ENCODE measurements at regions not wholly inside any gene's neighbourhood (a gene's known extent, or its start where the extent isn't known, plus 50 kb on each side); places are given as distances from the start of the nearest gene placed in this dataset.

DNA sequence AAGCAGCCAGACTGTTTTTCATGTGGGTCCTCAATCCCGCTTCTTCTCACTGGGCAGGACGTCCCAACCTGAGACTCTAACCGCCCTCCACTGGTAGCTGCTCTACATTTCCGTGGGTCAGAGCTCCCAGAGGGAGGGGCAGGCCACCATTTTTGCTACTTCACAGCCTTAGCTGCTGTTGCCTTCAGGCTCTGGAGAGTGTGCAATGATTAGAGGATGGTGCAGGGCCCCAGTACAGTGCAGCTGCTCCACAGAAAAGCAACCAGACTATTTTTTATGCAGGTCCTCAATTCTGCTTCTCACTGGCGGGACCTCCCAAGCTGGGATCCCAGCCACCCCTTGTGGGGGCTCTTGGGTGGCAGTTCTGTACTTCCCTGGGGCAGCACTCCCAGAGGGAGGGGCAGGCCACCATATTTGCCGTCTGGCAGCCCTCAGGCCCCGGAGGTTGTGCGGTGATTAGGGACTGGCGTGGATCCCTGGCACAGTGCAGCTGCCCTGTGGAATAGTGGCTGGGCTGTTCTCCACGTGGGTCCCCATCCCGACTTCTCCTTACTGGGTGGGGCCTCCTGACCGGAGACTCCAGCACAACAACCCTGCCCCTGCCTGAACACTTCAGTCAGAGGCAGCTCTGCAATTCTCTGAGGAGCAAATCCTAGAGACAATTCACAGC is 647.6 kb upstream of the PKN2 start:
- DNase-seq: no peak

GRCh38 chr1:88039240-88039639 is 644.8 kb upstream of the PKN2 start:
- DNase-seq: no peak

- no peak for DNase-seq
Measured at GRCh38 chr1:88043834-88044233, 640.2 kb upstream of the PKN2 start.

DNA sequence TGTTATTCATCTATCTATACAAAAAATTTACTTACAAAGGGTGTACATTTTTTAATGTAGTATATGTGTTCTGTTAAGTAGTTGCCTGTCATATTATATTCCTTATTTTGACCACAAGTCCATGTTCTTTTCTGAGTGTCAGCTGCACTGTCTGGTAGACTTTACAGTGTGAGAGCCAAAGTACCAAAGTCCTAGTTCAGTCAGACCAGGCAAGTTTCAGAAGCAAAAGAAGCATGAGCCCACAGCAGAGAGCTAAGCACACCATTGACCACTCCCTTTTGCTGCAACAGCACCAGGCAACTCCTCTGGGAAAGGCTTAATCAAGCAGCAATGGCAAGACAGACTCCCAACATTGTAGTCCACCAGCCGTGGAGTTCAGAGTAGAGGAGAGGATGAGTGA is 631.9 kb upstream of the PKN2 start:
- DNase-seq: no peak

DNA sequence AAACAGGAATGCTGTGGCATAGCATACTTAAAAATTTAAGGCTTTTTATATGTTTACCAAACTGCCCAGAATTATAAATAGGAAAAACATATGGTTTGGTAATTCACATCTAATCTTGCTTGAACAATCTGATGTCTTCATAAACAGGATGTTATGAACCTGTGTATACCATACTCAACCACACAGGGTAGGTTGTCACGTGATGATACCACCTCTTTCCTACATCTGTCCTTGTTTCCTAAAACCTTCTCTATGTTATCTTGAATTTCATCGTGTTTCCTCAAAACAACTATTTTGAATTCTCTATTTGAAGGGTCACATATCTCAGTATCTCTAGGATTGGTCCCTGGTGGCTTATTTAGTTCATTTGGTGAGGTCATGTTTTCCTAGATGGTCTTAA is 631.0 kb upstream of the PKN2 start:
- no peak for DNase-seq

GRCh38 chr1:88056881-88057280 is 627.2 kb upstream of the PKN2 start:
- no peak for DNase-seq

- DNase-seq: no peak
Measured at GRCh38 chr1:88058205-88058604, 625.9 kb upstream of the PKN2 start.

DNA sequence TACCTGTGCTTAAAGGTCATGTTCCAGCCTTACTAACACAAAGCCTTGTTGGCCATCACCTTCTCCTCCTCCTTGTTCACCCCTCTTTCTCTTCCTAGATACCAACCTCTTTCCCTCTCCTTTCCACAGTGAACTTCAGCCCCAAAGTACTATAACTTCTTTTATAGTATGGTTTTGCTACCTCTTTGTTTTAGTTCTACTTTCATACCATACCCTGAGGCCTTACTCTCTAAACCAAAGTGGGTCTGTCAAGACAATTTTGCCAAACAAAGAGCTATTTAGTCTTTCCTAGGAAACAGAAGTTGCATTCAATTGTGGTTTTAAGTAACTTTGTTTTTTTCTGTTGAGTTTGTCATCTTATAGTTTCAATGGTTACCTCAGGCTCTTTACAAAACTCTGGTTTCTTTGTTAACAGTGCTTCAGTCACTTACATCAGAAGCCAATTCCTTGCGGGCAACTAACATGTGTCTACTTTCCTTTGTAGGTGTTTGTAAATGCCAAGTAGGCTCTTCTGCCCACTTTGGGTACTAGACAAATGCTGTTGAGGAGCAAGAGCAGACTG is 623.9 kb upstream of the PKN2 start:
- no peak for DNase-seq

GRCh38 chr1:88060750-88061491 is 623.2 kb upstream of the PKN2 start:
- no peak for DNase-seq

GRCh38 chr1:88061492-88062177 is 622.4 kb upstream of the PKN2 start:
- peak; percentile 79 for DNase-seq

- DNase-seq: no peak
Measured at GRCh38 chr1:88062650-88063153, 621.4 kb upstream of the PKN2 start.

DNA sequence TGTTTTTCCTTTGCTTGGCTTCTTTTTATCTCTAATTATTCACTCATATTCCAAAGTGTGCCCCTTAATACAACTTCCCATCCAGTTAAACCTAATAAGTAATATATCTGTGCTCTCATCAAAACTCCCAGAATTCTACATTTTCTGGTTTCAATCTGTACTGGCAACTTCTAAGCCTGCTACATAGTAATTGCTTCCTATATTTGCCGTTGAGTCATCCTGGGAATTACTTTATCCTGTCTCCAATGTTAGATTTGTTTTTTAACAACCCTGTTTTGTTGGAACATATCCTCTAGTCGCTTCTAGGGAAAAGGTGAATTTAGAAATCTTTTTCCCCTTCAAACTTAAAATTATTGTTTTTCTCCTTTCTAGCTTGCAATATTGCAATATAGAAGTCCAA is 620.5 kb upstream of the PKN2 start:
- no peak for DNase-seq

GRCh38 chr1:88068407-88068960 is 615.6 kb upstream of the PKN2 start:
- no peak for DNase-seq

- no peak for DNase-seq
Measured at GRCh38 chr1:88070956-88071355, 613.1 kb upstream of the PKN2 start.

GRCh38 chr1:88074661-88075060 is 609.4 kb upstream of the PKN2 start:
- no peak for DNase-seq

GRCh38 chr1:88075813-88076212 is 608.3 kb upstream of the PKN2 start:
- no peak for DNase-seq

DNA sequence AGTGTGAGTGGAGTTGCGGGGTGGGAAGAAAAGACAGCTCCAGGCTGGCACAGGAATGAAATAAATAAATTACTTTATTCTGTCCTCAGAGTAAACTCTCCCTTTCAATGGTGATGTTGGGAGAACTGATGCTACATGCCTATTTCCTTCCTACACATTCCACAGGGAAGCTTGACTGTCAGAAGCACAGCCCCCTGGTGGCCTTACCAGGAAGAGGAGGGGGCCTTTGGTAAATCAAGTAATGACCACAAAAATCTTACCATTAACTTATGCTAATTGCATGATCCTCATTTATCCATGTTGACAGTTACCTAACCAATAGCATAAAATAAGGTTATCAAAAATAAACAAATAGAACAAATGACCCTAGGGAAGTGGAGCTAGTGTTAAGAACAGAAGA is 605.0 kb upstream of the PKN2 start:
- no peak for DNase-seq

DNA sequence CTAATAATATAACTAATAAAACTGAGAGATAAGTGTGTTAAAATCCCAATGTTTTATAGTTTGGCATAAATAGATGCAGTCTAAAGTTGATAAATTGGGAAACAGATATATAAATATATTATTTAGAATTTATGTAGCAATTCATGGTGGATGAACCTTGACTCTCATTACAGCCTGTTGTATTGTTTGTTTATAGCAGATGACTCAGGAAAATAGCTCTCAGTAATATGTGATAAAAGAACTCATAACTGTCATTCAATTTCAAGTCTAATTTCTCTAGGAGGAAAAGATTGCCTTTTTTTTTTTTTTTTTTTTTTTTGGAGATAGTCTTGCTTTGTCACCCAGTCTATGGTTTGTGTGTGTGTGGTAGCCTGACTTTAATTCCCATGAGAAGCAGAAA is 603.2 kb upstream of the PKN2 start:
- DNase-seq: no peak

GRCh38 chr1:88088481-88088880 is 595.6 kb upstream of the PKN2 start:
- no peak for DNase-seq

GRCh38 chr1:88089961-88090360 is 594.1 kb upstream of the PKN2 start:
- no peak for DNase-seq

GRCh38 chr1:88098881-88099280 is 585.2 kb upstream of the PKN2 start:
- no peak for DNase-seq

GRCh38 chr1:88101041-88101440 is 583.0 kb upstream of the PKN2 start:
- DNase-seq: no peak

DNA sequence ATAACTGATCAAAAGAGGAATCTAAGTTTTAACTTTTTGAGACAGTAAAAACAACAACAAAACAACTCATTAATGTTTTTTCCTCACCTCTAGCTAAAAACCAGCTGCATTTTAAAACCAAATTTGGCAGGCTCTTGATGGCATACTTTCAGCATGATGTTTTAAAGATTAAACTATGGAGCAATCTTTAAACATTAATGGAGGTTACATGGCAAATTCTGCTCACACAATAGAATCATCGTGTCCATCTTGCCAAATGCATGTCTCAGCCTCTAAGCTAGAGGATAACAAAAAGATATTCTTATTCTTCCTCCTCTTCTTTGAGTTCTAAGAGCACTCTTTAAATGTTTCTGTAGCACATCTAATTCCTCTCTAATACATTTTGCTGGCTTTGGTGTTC is 579.8 kb upstream of the PKN2 start:
- DNase-seq: no peak

Data from NCI-H446 treated with DMSO at 0.1 percent for 48 hours (cell line).